ENCODE measurements at regions not wholly inside any gene's neighbourhood (a gene's known extent, or its start where the extent isn't known, plus 50 kb on each side); places are given as distances from the start of the nearest gene placed in this dataset.

GRCh38 chr20:7113577-7114466 is 346.3 kb downstream of the BMP2 start:
- DNase-seq (ENCODE audit: insufficient read length, low spot score) = no peak
- TF ChIP-seq TAF1 (IDR thresholded peaks at IDR 0.05; ENCODE audit: low read depth, low read length) = no peak
- no peak for TF ChIP-seq POLR2A (IDR thresholded peaks at IDR 0.05; ENCODE audit: low read depth, low read length)
- no peak for TF ChIP-seq PAX5 (IDR thresholded peaks at IDR 0.05; ENCODE audit: insufficient read depth, low read length, severe bottlenecking)
- TF ChIP-seq POU2F2 (IDR thresholded peaks at IDR 0.05; ENCODE audit: low read depth, low read length) = no peak
- TF ChIP-seq POLR2AphosphoS5 (IDR thresholded peaks at IDR 0.05; ENCODE audit: low read depth, low read length) = no peak
- no peak for TF ChIP-seq SPI1 (IDR thresholded peaks at IDR 0.05; ENCODE audit: low read depth, low read length)
- no peak for FAIRE-seq

- DNase-seq (ENCODE audit: insufficient read length, low spot score) (no peak), FAIRE-seq (no peak)
- TF ChIP-seq PAX5 (IDR thresholded peaks at IDR 0.05; ENCODE audit: insufficient read depth, low read length, severe bottlenecking) (no peak), SPI1 (IDR thresholded peaks at IDR 0.05; ENCODE audit: low read depth, low read length) (no peak), POU2F2 (IDR thresholded peaks at IDR 0.05; ENCODE audit: low read depth, low read length) (no peak)
Observed at GRCh38 chr20:7123457-7123856, 356.0 kb downstream of the BMP2 start.

DNA sequence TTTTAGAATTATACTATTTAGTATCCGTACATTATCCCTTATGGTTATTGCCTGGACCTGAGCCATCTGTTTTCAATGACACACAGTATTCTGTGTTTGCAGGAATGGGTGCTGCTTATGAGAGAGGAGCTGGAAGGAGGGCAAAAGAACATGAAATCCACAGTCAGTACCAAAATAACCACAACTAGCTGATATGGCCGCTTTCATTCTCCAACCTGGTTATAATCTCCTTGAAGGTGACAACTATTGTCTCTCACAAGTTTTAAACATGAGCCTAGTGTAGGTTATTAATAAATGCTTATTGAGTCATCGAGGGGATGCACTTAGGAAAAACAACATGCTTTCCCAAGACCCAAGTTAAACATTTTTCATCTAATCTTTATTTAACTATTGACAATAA is 356.6 kb downstream of the BMP2 start:
- DNase-seq (ENCODE audit: insufficient read length, low spot score) (no peak), FAIRE-seq (no peak)
- no peak for TF ChIP-seq SPI1 (IDR thresholded peaks at IDR 0.05; ENCODE audit: low read depth, low read length)
- TF ChIP-seq POLR2AphosphoS5 (IDR thresholded peaks at IDR 0.05; ENCODE audit: low read depth, low read length) = no peak
- TF ChIP-seq TAF1 (IDR thresholded peaks at IDR 0.05; ENCODE audit: low read depth, low read length) = no peak
- no peak for TF ChIP-seq PAX5 (IDR thresholded peaks at IDR 0.05; ENCODE audit: insufficient read depth, low read length, severe bottlenecking)
- no peak for TF ChIP-seq POU2F2 (IDR thresholded peaks at IDR 0.05; ENCODE audit: low read depth, low read length)
- TF ChIP-seq POLR2A (IDR thresholded peaks at IDR 0.05; ENCODE audit: low read depth, low read length) = no peak

- DNase-seq (ENCODE audit: insufficient read length, low spot score) (no peak), FAIRE-seq (no peak)
- TF ChIP-seq POLR2A (IDR thresholded peaks at IDR 0.05; ENCODE audit: low read depth, low read length) (no peak), PAX5 (IDR thresholded peaks at IDR 0.05; ENCODE audit: insufficient read depth, low read length, severe bottlenecking) (no peak), TAF1 (IDR thresholded peaks at IDR 0.05; ENCODE audit: low read depth, low read length) (no peak), POLR2AphosphoS5 (IDR thresholded peaks at IDR 0.05; ENCODE audit: low read depth, low read length) (no peak), POU2F2 (IDR thresholded peaks at IDR 0.05; ENCODE audit: low read depth, low read length) (no peak), SPI1 (IDR thresholded peaks at IDR 0.05; ENCODE audit: low read depth, low read length) (no peak)
Observed at GRCh38 chr20:7136886-7137285, 369.4 kb downstream of the BMP2 start.

DNA sequence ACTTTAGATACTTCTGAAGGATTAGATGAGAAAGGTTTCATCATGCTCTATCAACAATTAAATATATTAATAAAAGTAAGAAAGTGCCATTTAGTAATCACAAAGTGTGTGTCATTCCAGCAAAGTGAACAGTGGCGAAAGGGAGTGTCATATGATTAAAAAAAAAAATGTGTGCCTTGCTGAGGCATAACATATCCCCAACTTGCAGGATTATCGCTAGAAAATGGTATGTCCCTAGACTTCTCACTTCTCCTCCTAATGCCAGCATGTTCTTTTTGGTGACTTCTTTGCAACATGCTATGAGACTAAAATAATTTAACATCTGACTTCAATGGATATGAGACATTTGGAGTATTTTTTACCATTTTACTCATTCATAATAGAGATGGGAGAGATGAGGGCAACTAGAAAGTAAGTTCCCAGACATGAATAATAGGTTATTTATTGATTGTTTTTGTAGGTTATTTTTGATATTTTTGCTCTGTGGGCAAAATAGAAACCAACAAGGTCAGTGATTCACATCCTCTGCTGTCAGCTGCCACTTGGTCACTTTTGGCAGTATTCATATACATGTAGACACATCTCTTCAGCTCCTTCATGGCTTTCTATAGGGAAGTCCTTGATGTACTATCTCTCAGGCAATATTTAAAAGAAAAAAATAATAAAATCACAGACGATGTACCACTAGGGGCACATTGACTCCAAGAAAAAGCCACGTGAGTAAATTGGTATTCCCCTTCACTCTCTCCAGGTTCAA is 370.1 kb downstream of the BMP2 start:
- FAIRE-seq = no peak
- no peak for DNase-seq (ENCODE audit: insufficient read length, low spot score)
- TF ChIP-seq POLR2AphosphoS5 (IDR thresholded peaks at IDR 0.05; ENCODE audit: low read depth, low read length) (no peak), SPI1 (IDR thresholded peaks at IDR 0.05; ENCODE audit: low read depth, low read length) (no peak), TAF1 (IDR thresholded peaks at IDR 0.05; ENCODE audit: low read depth, low read length) (no peak), PAX5 (IDR thresholded peaks at IDR 0.05; ENCODE audit: insufficient read depth, low read length, severe bottlenecking) (no peak), POU2F2 (IDR thresholded peaks at IDR 0.05; ENCODE audit: low read depth, low read length) (no peak), POLR2A (IDR thresholded peaks at IDR 0.05; ENCODE audit: low read depth, low read length) (no peak)

GRCh38 chr20:7144464-7144863 is 377.0 kb downstream of the BMP2 start:
- DNase-seq (ENCODE audit: insufficient read length, low spot score) (no peak), FAIRE-seq (no peak)
- TF ChIP-seq SPI1 (IDR thresholded peaks at IDR 0.05; ENCODE audit: low read depth, low read length) (no peak), POLR2AphosphoS5 (IDR thresholded peaks at IDR 0.05; ENCODE audit: low read depth, low read length) (no peak), PAX5 (IDR thresholded peaks at IDR 0.05; ENCODE audit: insufficient read depth, low read length, severe bottlenecking) (no peak), POLR2A (IDR thresholded peaks at IDR 0.05; ENCODE audit: low read depth, low read length) (no peak), POU2F2 (IDR thresholded peaks at IDR 0.05; ENCODE audit: low read depth, low read length) (no peak)

GRCh38 chr20:7146552-7147219 is 379.2 kb downstream of the BMP2 start:
- DNase-seq (ENCODE audit: insufficient read length, low spot score) = no peak
- no peak for TF ChIP-seq POLR2AphosphoS5 (IDR thresholded peaks at IDR 0.05; ENCODE audit: low read depth, low read length)
- TF ChIP-seq POU2F2 (IDR thresholded peaks at IDR 0.05; ENCODE audit: low read depth, low read length) = no peak
- no peak for TF ChIP-seq POLR2A (IDR thresholded peaks at IDR 0.05; ENCODE audit: low read depth, low read length)
- no peak for TF ChIP-seq TAF1 (IDR thresholded peaks at IDR 0.05; ENCODE audit: low read depth, low read length)
- no peak for TF ChIP-seq SPI1 (IDR thresholded peaks at IDR 0.05; ENCODE audit: low read depth, low read length)
- no peak for TF ChIP-seq PAX5 (IDR thresholded peaks at IDR 0.05; ENCODE audit: insufficient read depth, low read length, severe bottlenecking)

GRCh38 chr20:7147220-7147601 is 379.7 kb downstream of the BMP2 start:
- FAIRE-seq (no peak), DNase-seq (ENCODE audit: insufficient read length, low spot score) (no peak)
- no peak for TF ChIP-seq TAF1 (IDR thresholded peaks at IDR 0.05; ENCODE audit: low read depth, low read length)

More at GRCh38 chr20:7146552-7147219, 379.2 kb downstream of the BMP2 start:
- FAIRE-seq = no peak

GRCh38 chr20:7151676-7152470 is 384.4 kb downstream of the BMP2 start:
- no peak for FAIRE-seq
- no peak for DNase-seq (ENCODE audit: insufficient read length, low spot score)
- no peak for TF ChIP-seq POU2F2 (IDR thresholded peaks at IDR 0.05; ENCODE audit: low read depth, low read length)
- no peak for TF ChIP-seq PAX5 (IDR thresholded peaks at IDR 0.05; ENCODE audit: insufficient read depth, low read length, severe bottlenecking)
- TF ChIP-seq SPI1 (IDR thresholded peaks at IDR 0.05; ENCODE audit: low read depth, low read length) = no peak
- no peak for TF ChIP-seq TAF1 (IDR thresholded peaks at IDR 0.05; ENCODE audit: low read depth, low read length)
- TF ChIP-seq POLR2AphosphoS5 (IDR thresholded peaks at IDR 0.05; ENCODE audit: low read depth, low read length) = no peak
- no peak for TF ChIP-seq POLR2A (IDR thresholded peaks at IDR 0.05; ENCODE audit: low read depth, low read length)

Data from GM12891 (cell line).